ENCODE measurements at regions not wholly inside any gene's neighbourhood (a gene's known extent, or its start where the extent isn't known, plus 50 kb on each side); places are given as distances from the start of the nearest gene placed in this dataset.

- in situ Hi-C loops (cut with MboI) = no loop called here
- H2AFZ ChIP-seq (ENCODE audit: low read depth, low read length) = no peak overlapping the region
- 2% methylated on average over 8 of the region's 10 CpGs for WGBS (ENCODE audit: insufficient coverage, low coverage, missing lambda C conversion rate)
- TF ChIP-seq STAG1 (CRISPR knock-in tag; IDR thresholded peaks at IDR 0.05; ENCODE audit: borderline replicate concordance) = no peak
- no peak for TF ChIP-seq POLR2B (IDR thresholded peaks at IDR 0.05; ENCODE audit: low read depth, partially characterized antibody)
- no peak for TF ChIP-seq SIN3B (IDR thresholded peaks at IDR 0.05; ENCODE audit: low read depth)
- no peak for TF ChIP-seq ZNF764 (CRISPR knock-in tag; IDR thresholded peaks at IDR 0.05; ENCODE audit: low read depth)
- TF ChIP-seq MBD2 (IDR thresholded peaks at IDR 0.05; ENCODE audit: borderline replicate concordance, low read depth) = no peak
- TF ChIP-seq, protein P1, sequence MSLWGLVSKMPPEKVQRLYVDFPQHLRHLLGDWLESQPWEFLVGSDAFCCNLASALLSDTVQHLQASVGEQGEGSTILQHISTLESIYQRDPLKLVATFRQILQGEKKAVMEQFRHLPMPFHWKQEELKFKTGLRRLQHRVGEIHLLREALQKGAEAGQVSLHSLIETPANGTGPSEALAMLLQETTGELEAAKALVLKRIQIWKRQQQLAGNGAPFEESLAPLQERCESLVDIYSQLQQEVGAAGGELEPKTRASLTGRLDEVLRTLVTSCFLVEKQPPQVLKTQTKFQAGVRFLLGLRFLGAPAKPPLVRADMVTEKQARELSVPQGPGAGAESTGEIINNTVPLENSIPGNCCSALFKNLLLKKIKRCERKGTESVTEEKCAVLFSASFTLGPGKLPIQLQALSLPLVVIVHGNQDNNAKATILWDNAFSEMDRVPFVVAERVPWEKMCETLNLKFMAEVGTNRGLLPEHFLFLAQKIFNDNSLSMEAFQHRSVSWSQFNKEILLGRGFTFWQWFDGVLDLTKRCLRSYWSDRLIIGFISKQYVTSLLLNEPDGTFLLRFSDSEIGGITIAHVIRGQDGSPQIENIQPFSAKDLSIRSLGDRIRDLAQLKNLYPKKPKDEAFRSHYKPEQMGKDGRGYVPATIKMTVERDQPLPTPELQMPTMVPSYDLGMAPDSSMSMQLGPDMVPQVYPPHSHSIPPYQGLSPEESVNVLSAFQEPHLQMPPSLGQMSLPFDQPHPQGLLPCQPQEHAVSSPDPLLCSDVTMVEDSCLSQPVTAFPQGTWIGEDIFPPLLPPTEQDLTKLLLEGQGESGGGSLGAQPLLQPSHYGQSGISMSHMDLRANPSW (CRISPR knock-in tag; IDR thresholded peaks at IDR 0.05) = no peak
- no peaks in the 10 kb centered on the region for H3K79me2 ChIP-seq (ENCODE audit: control insufficient read depth, insufficient read depth, low read length)
- no peak overlapping the region for H3K9ac ChIP-seq (ENCODE audit: insufficient read depth in 1 of 2, low read depth in 2 of 2, low read length in 2 of 2)
- no peak overlapping the region for H3K27ac ChIP-seq (ENCODE audit: extremely low read depth, low read depth, low read length)
- DNase-seq (ENCODE audit: extremely low read depth in 1 of 4, low spot score in 3 of 4) = no peak
- no peak overlapping the region for H3K4me3 ChIP-seq
- intact Hi-C loops (cut with micrococcal nuclease) = no loop called here
- H3K4me1 ChIP-seq (replicated peaks in 1 of 2; ENCODE audit: control insufficient read depth in 2 of 2, insufficient read depth in 2 of 2, low read length in 2 of 2) = no peaks in the 10 kb centered on the region
- no peak for FAIRE-seq
- ATAC-seq = no peak
- H4K20me1 ChIP-seq (replicated peaks; ENCODE audit: control insufficient read depth, insufficient read depth, low read length) = no peaks in the 10 kb centered on the region
- POLR2A ChIA-PET = no interaction called here
- H3K27me3 ChIP-seq (ENCODE audit: control insufficient read depth in 2 of 2, insufficient read depth in 2 of 2, low read length in 2 of 2) = no peaks in the 10 kb centered on the region
- no peaks in the 10 kb centered on the region for H3K9me1 ChIP-seq (ENCODE audit: control insufficient read depth, insufficient read depth, low read length)
- no peak overlapping the region for H3K4me2 ChIP-seq (ENCODE audit: insufficient read depth, low read length)
- H3K9me3 ChIP-seq (replicated peaks; ENCODE audit: control insufficient read depth, insufficient read depth, low read depth, low read length) = no peaks in the 10 kb centered on the region
- H3K36me3 ChIP-seq (ENCODE audit: control insufficient read depth, insufficient read depth, low read length) = no peaks in the 10 kb centered on the region
- CTCF ChIA-PET (ENCODE audit: low intra/inter-chr PET ratio) = no interaction called here
- no TSS peak for BruUV-seq (replicated peaks)
Observed at GRCh38 chr3:55337641-55338180, 149.4 kb downstream of the WNT5A start.
